OCI-LY7 (cell line): ENCODE measurements at regions not wholly inside any gene's neighbourhood (a gene's known extent, or its start where the extent isn't known, plus 50 kb on each side); places are given as distances from the start of the nearest gene placed in this dataset.

Source experiments
- BruUV-seq: library from RNA; stranded (reverse); fragments of 400-500 nt; replicated peaks from 2 replicates; lab custom pipeline; 2021; lab: Mats Ljungman, UMichigan
- CTCF ChIA-PET: fragments of 300-600 bp; sonication (Branson Sonifier 250); formaldehyde crosslinking; loops from one replicate; lab custom pipeline; 2022; ENCODE audit warnings: antibody characterized with exemption; ENCODE audit not compliant: unreplicated experiment; lab: Charles Lee
- POLR2A ChIA-PET: fragments of 300-600 bp; sonication (Branson Sonifier 250); formaldehyde crosslinking; loops from one replicate; lab custom pipeline; 2022; ENCODE audit warnings: antibody characterized with exemption; lab: Charles Lee
- DNase-seq: peaks from one replicate; pipeline ENCODE4 v3.0.0-alpha.2; 2015; ENCODE audit warnings: low spot score
- H2AFZ ChIP-seq: fragments of 200-600 bp; sonication (generic), shearing (Covaris generic); 2 replicates; pipeline ENCODE4 v1.6.1; 2014; ENCODE audit warnings: mild to moderate bottlenecking, antibody characterized with exemption, low read length, moderate library complexity
- H3K27ac ChIP-seq: fragments of 200-600 bp; sonication (generic); 2 replicates; pipeline ENCODE4 v1.5.1; 2014; ENCODE audit warnings: mixed run types, low read depth, mild to moderate bottlenecking, moderate library complexity, low read length, inconsistent platforms; ENCODE audit not compliant: poor library complexity, severe bottlenecking
- H3K36me3 ChIP-seq: fragments of 200-600 bp; sonication (generic); 2 replicates; pipeline ENCODE4 v1.6.1; 2014; ENCODE audit warnings: mild to moderate bottlenecking, antibody characterized with exemption, low read length, moderate library complexity, mixed read lengths; ENCODE audit not compliant: insufficient read depth
- H3K4me1 ChIP-seq: fragments of 200-600 bp; sonication (generic); 2 replicates; pipeline ENCODE4 v1.5.1; 2014; ENCODE audit warnings: mild to moderate bottlenecking, low read length; ENCODE audit not compliant: insufficient read depth, poor library complexity, severe bottlenecking
- H3K4me2 ChIP-seq: fragments of 200-600 bp; sonication (generic); 2 replicates; pipeline ENCODE4 v1.6.1; 2014; ENCODE audit warnings: mild to moderate bottlenecking, low read length
- H3K4me3 ChIP-seq: fragments of 200-600 bp; sonication (generic); 2 replicates; pipeline ENCODE4 v1.5.1; 2014; ENCODE audit warnings: mild to moderate bottlenecking, low read depth, low read length; ENCODE audit not compliant: poor library complexity, severe bottlenecking
- H3K79me2 ChIP-seq: fragments of 200-600 bp; sonication (generic); 2 replicates; pipeline ENCODE4 v1.6.1; 2016; ENCODE audit warnings: low read depth, mild to moderate bottlenecking, low read length, moderate library complexity, mixed read lengths; ENCODE audit not compliant: insufficient read depth
- H3K9me2 ChIP-seq: fragments of 200-600 bp; sonication (generic); 2 replicates; pipeline ENCODE4 v1.6.1; 2016; ENCODE audit warnings: mild to moderate bottlenecking, low read length, mixed read lengths; ENCODE audit not compliant: insufficient read depth
- H3K9me3 ChIP-seq: fragments of 200-600 bp; sonication (generic); 2 replicates; pipeline ENCODE4 v1.6.1; 2014; ENCODE audit warnings: mild to moderate bottlenecking, mixed run types, low read length, mixed read lengths
- H4K20me1 ChIP-seq: fragments of 200-600 bp; sonication (generic); 2 replicates; pipeline ENCODE4 v1.6.1; 2014; ENCODE audit warnings: mild to moderate bottlenecking, antibody characterized with exemption, low read length, moderate library complexity, mixed read lengths; ENCODE audit not compliant: insufficient read depth
- EZH2phosphoT487 ChIP-seq: fragments of 200-600 bp; sonication (generic); IDR thresholded peaks from 2 replicates; pipeline ENCODE4 v1.6.1; 2018; ENCODE audit warnings: low read depth, borderline replicate concordance, mild to moderate bottlenecking, mixed run types, antibody characterized with exemption, low read length, moderate library complexity, mixed read lengths
- intact Hi-C: fragments of 100-400 bp; cut with micrococcal nuclease; formaldehyde crosslinking; loops from one replicate; pipeline ENCODE4 v1.10.0; 2022; ENCODE audit not compliant: unreplicated experiment
- TF ChIP-seq, protein P1 (sequence below): fragments of 200-600 bp; sonication (generic); conservative IDR thresholded peaks from 2 replicates; pipeline ENCODE4 v1.5.1; 2014; ENCODE audit warnings: mild to moderate bottlenecking, antibody characterized with exemption, low read length, moderate library complexity, mixed read lengths

DNA sequence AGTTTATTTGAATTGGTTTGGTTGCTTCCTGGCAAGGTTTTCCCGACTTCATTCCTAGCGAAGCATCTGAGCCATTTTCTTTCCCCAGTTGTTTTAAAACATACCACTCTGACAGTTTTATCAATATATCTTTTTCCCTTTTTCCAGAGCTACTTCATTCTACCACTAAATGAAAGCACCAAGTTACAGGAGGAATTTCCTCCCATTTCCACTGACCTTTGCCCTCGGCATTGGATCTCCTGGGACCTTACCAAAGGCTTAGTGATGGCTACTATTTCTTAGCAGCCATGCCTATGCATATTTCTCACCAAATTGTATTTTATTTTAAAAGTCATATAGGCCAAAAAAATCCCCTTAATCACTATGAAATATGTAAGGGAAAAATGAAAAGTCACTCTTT is 150.5 kb downstream of the ZNF330 start:
- POLR2A ChIA-PET = no interaction called here

DNA sequence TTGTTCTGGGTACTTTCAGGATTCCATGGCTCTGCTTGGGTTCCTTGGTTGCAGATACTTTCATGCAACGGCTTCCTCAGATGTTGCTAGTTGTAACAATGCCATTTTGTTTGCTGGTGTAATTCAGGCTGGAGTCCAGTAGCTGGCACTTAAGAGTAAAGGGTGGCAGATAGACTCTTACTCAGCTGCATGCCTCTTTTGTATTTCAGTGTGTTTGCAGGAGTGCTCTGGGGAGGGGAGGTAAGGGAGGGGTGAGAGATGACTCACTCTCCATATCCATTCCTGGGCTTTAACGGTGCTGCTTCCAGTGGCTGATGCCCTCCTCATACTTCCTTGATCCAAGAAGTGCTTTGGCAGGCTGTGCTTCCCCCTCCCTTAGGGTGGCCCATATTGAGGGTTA is 155.2 kb downstream of the ZNF330 start:
- no TSS peak for BruUV-seq
- no peak for TF ChIP-seq EZH2phosphoT487
- TF ChIP-seq, protein P1, sequence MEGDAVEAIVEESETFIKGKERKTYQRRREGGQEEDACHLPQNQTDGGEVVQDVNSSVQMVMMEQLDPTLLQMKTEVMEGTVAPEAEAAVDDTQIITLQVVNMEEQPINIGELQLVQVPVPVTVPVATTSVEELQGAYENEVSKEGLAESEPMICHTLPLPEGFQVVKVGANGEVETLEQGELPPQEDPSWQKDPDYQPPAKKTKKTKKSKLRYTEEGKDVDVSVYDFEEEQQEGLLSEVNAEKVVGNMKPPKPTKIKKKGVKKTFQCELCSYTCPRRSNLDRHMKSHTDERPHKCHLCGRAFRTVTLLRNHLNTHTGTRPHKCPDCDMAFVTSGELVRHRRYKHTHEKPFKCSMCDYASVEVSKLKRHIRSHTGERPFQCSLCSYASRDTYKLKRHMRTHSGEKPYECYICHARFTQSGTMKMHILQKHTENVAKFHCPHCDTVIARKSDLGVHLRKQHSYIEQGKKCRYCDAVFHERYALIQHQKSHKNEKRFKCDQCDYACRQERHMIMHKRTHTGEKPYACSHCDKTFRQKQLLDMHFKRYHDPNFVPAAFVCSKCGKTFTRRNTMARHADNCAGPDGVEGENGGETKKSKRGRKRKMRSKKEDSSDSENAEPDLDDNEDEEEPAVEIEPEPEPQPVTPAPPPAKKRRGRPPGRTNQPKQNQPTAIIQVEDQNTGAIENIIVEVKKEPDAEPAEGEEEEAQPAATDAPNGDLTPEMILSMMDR = no peak
- H3K79me2 ChIP-seq = no peaks in the 10 kb centered on the region
- no peak for DNase-seq
- no peak overlapping the region for H3K27ac ChIP-seq
- H3K36me3 ChIP-seq = no peaks in the 10 kb centered on the region
- no peaks in the 10 kb centered on the region for H4K20me1 ChIP-seq
- no peak overlapping the region for H3K4me3 ChIP-seq
- H3K4me2 ChIP-seq = no peak overlapping the region
- intact Hi-C loops = no loop called here
- POLR2A ChIA-PET = no interaction called here
- H3K9me2 ChIP-seq = no peaks in the 10 kb centered on the region
- no peaks in the 10 kb centered on the region for H3K9me3 ChIP-seq
- H3K4me1 ChIP-seq = no peaks in the 10 kb centered on the region
- no peak overlapping the region for H2AFZ ChIP-seq
- CTCF ChIA-PET = no interaction called here

More for the DNA sequence above, 150.5 kb downstream of the ZNF330 start:
- H3K9me2 ChIP-seq = no peaks in the 10 kb centered on the region
- no peak overlapping the region for H3K4me3 ChIP-seq
- intact Hi-C loops = no loop called here
- no peak overlapping the region for H2AFZ ChIP-seq
- H4K20me1 ChIP-seq = no peaks in the 10 kb centered on the region
- BruUV-seq = no TSS peak
- CTCF ChIA-PET = no interaction called here
- no peak for DNase-seq
- H3K4me1 ChIP-seq = no peaks in the 10 kb centered on the region
- H3K4me2 ChIP-seq = no peak overlapping the region
- TF ChIP-seq, protein P1 = no peak
- TF ChIP-seq EZH2phosphoT487 = no peak
- no peak overlapping the region for H3K27ac ChIP-seq
- no peaks in the 10 kb centered on the region for H3K9me3 ChIP-seq
- no peaks in the 10 kb centered on the region for H3K79me2 ChIP-seq
- no peaks in the 10 kb centered on the region for H3K36me3 ChIP-seq

DNA sequence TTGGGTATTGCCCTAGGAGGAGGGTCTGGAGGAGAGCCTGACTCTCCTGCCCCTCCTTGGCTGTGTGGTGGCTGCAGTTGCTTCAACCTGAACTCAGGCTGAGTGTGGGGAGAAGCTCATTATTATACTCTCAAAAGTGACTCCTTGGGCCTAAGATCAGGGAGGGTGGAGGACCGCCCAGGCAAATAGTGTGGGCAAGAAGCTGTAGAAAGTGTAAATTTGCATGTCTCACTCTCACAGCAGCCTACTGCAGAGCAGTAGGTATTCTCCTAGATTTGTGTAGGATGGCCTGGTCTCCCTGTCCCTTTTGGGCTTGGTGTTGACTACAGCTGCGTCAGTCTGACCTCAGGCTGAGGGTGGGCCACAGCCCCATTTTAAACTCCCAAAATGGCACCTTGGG is 156.1 kb downstream of the ZNF330 start:
- no peak for TF ChIP-seq EZH2phosphoT487
- TF ChIP-seq, protein P1 = no peak
- Histone ChIP-seq H3K4me1 (no peaks in the 10 kb centered on the region), H4K20me1 (no peaks in the 10 kb centered on the region), H3K27ac (no peak overlapping the region), H3K4me3 (no peak overlapping the region), H3K36me3 (no peaks in the 10 kb centered on the region), H3K4me2 (no peak overlapping the region), H2AFZ (no peak overlapping the region), H3K9me3 (no peaks in the 10 kb centered on the region), H3K79me2 (no peaks in the 10 kb centered on the region), H3K9me2 (no peaks in the 10 kb centered on the region)
- no TSS peak for BruUV-seq
- POLR2A ChIA-PET = interaction anchor here (1.0 kb wide), 1 partner anchor 26 kb away, joined by 3 read pairs; no protein-coding TSS in a partner anchor
- DNase-seq = no peak
- intact Hi-C loops = no loop called here
- CTCF ChIA-PET = no interaction called here
